GM23338 (cell line): ENCODE measurements at regions not wholly inside any gene's neighbourhood (a gene's known extent, or its start where the extent isn't known, plus 50 kb on each side); places are given as distances from the start of the nearest gene placed in this dataset.

Source experiments
- CREB1 ChIP-seq: fragments of 250-450 bp; sonication (Bioruptor Pico); IDR thresholded peaks from 2 replicates; pipeline ENCODE4 v1.5.0; 2020; ENCODE audit warnings: low read depth, mild to moderate bottlenecking, moderate library complexity
- JUNB ChIP-seq: IDR thresholded peaks from one replicate; pipeline ENCODE4 v1.6.1; 2016; ENCODE audit warnings: antibody characterized with exemption; ENCODE audit not compliant: unreplicated experiment
- POLR2AphosphoS5 ChIP-seq: IDR thresholded peaks from 2 replicates; pipeline ENCODE4 v1.6.1; 2016; ENCODE audit warnings: antibody characterized with exemption, low read depth
- TF ChIP-seq, protein P1 (sequence below), 2 experiments: fragments of 200-600 bp in 1 of 2; sonication (generic) in 1 of 2; conservative IDR thresholded peaks; 2 replicates each; pipeline versions ENCODE4 v1.5.1 to v1.6.1; 2016 to 2017; ENCODE audit warnings: antibody characterized with exemption in 2 of 2, low read depth in 2 of 2, mild to moderate bottlenecking in 2 of 2, moderate library complexity in 1 of 2
- TF ChIP-seq, protein P2 (sequence below): IDR thresholded peaks from one replicate; pipeline ENCODE4 v1.6.1; 2018; ENCODE audit warnings: antibody characterized with exemption; ENCODE audit not compliant: unreplicated experiment

DNA sequence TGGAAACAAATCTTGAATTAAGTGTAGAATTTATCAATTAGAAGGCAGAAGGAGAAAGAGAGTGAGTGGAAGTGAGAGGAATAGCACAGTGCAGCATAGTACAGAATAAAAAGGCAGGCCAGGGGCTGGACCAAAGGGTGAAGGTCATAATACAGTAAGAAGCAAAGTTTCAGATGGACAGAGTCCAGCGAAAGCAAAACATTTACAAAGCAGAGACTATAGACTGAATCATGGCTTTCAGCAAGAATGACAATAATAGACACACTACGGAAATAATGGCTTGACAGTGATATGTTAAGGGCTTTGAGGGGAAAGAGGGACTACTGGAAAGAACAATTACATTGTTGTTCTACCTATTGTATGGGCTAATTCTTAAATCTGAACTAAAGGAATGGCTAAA, 249.0 kb upstream of the CHD1 start:
- TF ChIP-seq POLR2AphosphoS5 (no peak), JUNB (no peak), CREB1 (no peak)
- TF ChIP-seq, protein P1, sequence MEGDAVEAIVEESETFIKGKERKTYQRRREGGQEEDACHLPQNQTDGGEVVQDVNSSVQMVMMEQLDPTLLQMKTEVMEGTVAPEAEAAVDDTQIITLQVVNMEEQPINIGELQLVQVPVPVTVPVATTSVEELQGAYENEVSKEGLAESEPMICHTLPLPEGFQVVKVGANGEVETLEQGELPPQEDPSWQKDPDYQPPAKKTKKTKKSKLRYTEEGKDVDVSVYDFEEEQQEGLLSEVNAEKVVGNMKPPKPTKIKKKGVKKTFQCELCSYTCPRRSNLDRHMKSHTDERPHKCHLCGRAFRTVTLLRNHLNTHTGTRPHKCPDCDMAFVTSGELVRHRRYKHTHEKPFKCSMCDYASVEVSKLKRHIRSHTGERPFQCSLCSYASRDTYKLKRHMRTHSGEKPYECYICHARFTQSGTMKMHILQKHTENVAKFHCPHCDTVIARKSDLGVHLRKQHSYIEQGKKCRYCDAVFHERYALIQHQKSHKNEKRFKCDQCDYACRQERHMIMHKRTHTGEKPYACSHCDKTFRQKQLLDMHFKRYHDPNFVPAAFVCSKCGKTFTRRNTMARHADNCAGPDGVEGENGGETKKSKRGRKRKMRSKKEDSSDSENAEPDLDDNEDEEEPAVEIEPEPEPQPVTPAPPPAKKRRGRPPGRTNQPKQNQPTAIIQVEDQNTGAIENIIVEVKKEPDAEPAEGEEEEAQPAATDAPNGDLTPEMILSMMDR (conservative IDR thresholded peaks at IDR 0.05; ENCODE audit: low read depth in 2 of 2), result no peak
- TF ChIP-seq, protein P2, sequence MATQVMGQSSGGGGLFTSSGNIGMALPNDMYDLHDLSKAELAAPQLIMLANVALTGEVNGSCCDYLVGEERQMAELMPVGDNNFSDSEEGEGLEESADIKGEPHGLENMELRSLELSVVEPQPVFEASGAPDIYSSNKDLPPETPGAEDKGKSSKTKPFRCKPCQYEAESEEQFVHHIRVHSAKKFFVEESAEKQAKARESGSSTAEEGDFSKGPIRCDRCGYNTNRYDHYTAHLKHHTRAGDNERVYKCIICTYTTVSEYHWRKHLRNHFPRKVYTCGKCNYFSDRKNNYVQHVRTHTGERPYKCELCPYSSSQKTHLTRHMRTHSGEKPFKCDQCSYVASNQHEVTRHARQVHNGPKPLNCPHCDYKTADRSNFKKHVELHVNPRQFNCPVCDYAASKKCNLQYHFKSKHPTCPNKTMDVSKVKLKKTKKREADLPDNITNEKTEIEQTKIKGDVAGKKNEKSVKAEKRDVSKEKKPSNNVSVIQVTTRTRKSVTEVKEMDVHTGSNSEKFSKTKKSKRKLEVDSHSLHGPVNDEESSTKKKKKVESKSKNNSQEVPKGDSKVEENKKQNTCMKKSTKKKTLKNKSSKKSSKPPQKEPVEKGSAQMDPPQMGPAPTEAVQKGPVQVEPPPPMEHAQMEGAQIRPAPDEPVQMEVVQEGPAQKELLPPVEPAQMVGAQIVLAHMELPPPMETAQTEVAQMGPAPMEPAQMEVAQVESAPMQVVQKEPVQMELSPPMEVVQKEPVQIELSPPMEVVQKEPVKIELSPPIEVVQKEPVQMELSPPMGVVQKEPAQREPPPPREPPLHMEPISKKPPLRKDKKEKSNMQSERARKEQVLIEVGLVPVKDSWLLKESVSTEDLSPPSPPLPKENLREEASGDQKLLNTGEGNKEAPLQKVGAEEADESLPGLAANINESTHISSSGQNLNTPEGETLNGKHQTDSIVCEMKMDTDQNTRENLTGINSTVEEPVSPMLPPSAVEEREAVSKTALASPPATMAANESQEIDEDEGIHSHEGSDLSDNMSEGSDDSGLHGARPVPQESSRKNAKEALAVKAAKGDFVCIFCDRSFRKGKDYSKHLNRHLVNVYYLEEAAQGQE, result no peak
